Fibroblast of mammary gland (primary cell): ENCODE measurements at regions not wholly inside any gene's neighbourhood (a gene's known extent, or its start where the extent isn't known, plus 50 kb on each side); places are given as distances from the start of the nearest gene placed in this dataset.

Source experiments
- DNase-seq: peaks from one replicate; pipeline ENCODE4 v3.0.0-alpha.2; 2010; ENCODE audit warnings: low read depth
- H3K4me3 ChIP-seq: 2 replicates; pipeline ENCODE4 v1.5.1; 2011; ENCODE audit warnings: low read depth, mild to moderate bottlenecking, low read length, moderate library complexity; ENCODE audit not compliant: control insufficient read depth
- TF ChIP-seq, protein P1 (sequence below): conservative IDR thresholded peaks from 2 replicates; pipeline ENCODE4 v1.5.1; 2011; ENCODE audit warnings: low read depth, low read length, inconsistent platforms; ENCODE audit not compliant: control insufficient read depth, insufficient read depth

DNA sequence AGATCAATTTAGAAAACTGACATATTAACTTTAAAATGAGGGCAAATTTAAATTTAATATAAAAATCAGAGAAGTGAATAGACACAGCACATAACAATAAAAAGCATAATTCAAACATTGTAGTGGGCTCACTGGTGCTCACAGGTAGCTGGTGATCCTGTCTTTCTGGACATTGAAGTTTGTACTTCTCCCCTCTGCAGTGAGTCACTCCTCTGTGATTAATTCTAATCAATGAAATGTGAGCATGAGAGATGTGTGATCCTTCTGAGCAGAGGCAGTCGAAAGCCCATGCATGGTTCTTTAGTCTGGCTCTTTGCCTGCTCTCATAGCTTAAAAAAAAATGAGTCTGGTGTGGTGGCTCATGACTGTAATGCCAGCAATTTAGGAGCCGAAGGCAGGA is 59.0 kb upstream of the RERGL start:
- TF ChIP-seq, protein P1, sequence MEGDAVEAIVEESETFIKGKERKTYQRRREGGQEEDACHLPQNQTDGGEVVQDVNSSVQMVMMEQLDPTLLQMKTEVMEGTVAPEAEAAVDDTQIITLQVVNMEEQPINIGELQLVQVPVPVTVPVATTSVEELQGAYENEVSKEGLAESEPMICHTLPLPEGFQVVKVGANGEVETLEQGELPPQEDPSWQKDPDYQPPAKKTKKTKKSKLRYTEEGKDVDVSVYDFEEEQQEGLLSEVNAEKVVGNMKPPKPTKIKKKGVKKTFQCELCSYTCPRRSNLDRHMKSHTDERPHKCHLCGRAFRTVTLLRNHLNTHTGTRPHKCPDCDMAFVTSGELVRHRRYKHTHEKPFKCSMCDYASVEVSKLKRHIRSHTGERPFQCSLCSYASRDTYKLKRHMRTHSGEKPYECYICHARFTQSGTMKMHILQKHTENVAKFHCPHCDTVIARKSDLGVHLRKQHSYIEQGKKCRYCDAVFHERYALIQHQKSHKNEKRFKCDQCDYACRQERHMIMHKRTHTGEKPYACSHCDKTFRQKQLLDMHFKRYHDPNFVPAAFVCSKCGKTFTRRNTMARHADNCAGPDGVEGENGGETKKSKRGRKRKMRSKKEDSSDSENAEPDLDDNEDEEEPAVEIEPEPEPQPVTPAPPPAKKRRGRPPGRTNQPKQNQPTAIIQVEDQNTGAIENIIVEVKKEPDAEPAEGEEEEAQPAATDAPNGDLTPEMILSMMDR = no peak
- H3K4me3 ChIP-seq = no peak overlapping the region
- DNase-seq = no peak

DNA sequence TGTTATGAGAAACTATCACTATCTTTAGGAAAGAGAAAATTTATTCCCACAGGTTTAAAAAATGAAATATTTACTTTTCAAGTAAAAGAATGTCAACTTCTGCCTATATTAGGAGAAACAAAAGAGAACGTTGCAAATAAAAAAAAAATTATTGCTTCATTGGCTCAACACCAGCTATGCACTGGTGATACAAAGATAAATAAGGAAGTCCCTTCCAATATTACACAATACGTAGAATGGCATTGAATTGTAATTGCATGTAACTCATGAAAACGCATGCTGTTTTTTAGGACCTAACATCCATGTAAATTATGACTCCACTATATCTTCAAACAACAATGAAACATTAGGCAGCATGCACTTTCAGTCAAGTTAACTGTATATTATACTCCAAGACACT is 56.4 kb upstream of the RERGL start:
- peak; percentile 7 for DNase-seq
- TF ChIP-seq, protein P1 = no peak
- no peak overlapping the region for H3K4me3 ChIP-seq

DNA sequence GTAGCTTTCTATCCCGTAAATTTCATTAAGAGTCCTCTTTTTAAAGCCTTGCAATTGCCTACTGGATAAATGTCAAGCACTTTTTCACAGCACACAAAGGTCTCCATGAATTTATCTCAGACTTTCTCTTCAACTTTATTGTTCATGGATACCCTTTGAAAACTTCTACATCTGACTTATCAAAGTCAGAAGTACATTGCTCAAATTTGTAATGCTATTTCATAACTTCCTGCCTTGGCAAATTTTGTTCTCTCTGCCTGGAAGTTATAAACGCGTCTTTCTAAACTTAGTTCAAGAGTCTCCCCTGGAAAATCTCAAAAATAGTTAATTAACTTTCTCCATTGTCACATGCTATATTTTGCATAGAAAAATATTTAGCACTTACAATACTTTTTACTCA is 55.9 kb upstream of the RERGL start:
- no peak overlapping the region for H3K4me3 ChIP-seq
- TF ChIP-seq, protein P1 = no peak
- peak; percentile 23 for DNase-seq

DNA sequence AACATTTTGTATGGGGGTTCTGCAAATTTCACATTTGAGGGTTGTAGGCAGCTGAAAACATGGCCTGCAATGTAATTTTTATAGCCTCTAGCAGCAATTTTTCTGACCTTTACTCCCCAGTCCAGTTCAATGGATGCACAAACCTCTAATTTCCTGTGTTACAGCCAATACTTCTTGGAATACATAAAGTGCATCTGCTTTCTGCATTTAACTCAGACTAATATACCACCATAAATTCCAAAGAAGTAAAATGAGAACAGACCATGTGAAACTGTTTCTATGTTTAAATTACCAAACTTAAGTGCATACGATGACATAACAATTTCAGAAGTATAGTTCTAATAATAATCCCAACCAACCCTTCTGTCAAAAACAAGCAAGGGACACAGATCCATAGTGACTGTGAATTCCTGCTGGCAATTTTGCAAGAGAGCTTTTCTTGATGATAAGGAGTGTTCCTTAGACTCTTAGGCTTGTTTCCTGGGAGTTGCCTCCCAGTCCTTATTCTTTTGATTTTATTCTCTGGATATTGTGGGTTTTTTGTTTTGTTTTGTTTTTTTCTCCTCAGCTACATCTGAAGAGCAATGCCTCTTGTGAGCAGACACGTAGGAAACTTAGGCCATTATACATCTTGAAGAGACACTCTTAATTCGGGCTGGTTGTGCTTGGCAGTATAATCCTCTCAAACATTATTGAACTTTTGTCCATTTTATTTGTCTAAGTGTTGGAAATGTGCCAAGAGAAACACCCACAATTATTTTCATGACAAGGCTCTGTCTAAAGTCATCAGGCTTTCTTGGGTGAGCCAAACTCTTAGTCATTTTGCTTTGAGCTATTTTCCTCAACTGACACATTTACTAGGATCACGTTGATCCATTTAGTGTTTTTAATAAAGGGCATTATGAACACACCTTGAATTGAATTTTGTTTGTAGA is 51.3 kb upstream of the RERGL start:
- no peak overlapping the region for H3K4me3 ChIP-seq
- DNase-seq = peak; percentile 77
- TF ChIP-seq, protein P1 = no peak

DNA sequence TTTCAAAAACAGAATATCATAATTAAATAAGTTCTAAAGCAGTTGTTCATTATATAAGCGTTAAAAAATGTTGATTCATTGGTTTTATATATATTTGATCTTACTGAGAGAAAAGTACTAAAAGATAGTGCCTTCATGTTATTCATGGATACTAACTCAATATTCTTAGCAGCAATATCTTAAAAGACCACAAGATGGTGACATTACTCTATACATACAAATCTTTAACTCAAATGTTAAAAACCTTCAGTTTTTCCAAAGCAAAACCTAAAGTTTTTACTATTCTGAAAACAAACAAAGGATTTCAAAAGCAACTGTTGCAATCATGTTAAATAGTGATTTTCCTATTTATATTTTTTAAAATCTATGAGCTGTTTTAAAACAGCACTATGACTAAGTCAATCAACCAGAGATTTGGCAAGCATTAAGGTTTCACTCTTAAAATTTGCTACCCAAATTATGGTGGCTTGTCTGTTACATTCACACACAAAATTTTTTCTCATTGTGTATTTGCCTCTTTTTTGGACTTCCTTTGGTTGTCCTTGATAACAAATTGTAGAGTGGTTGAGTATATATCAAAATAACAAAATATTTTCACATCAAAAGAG is 50.1 kb upstream of the RERGL start:
- peak; percentile 48 for DNase-seq
- TF ChIP-seq, protein P1 = peak; percentile 57
- no peak overlapping the region for H3K4me3 ChIP-seq
